Esophagus (tissue), 2 donors: ENCODE measurements at regions not wholly inside any gene's neighbourhood (a gene's known extent, or its start where the extent isn't known, plus 50 kb on each side); places are given as distances from the start of the nearest gene placed in this dataset.

Experiments
- H3K27ac ChIP-seq, 2 donors: one replicate each; pipeline ENCODE4 v1.5.1; 2013; ENCODE audit warnings: low read depth in 2 of 2, mild to moderate bottlenecking in 2 of 2, inconsistent platforms in 1 of 2, low read length in 1 of 2, moderate library complexity in 1 of 2
- H3K27me3 ChIP-seq, 2 donors: one replicate each; pipeline ENCODE4 v1.6.1; 2013; ENCODE audit warnings: low read length in 2 of 2, control low read depth in 1 of 2, mild to moderate bottlenecking in 1 of 2; ENCODE audit not compliant: insufficient read depth in 2 of 2, control insufficient read depth in 1 of 2
- H3K36me3 ChIP-seq, 2 donors: one replicate each; pipeline ENCODE4 v1.6.1; 2013; ENCODE audit warnings: low read length in 1 of 2; ENCODE audit not compliant: control insufficient read depth in 2 of 2, insufficient read depth in 2 of 2
- H3K4me1 ChIP-seq, 2 donors: one replicate each; pipeline ENCODE4 v1.6.1; 2013; ENCODE audit warnings: low read length in 1 of 2; ENCODE audit not compliant: control insufficient read depth in 2 of 2, insufficient read depth in 2 of 2
- H3K4me3 ChIP-seq, 2 donors: one replicate each; pipeline ENCODE4 v1.5.1; 2013; ENCODE audit warnings: low read length in 2 of 2, mild to moderate bottlenecking in 2 of 2, low read depth in 1 of 2, moderate library complexity in 1 of 2
- H3K9me3 ChIP-seq, 2 donors: one replicate each; pipeline ENCODE4 v1.6.1; 2013; ENCODE audit warnings: mild to moderate bottlenecking in 2 of 2, low read depth in 1 of 2, low read length in 1 of 2, moderate library complexity in 1 of 2; ENCODE audit not compliant: control insufficient read depth in 2 of 2, insufficient read depth in 1 of 2
- WGBS, 2 donors: extraction: QIAGEN DNeasy Blood & Tissue Kit; methylation state at CpG; one replicate each; pipeline ENCODE4 v1.1.7; 2013; 5-methylcytosine and 5-hydroxymethylcytosine counted together
- donor health status: healthy with polysubstance abuse.
- donor health status: Bipolar disorder and iron deficiency.

- Histone ChIP-seq H3K4me1 (no peaks in the 10 kb centered on the region), H3K27me3 (no peaks in the 10 kb centered on the region), H3K9me3 (no peaks in the 10 kb centered on the region), H3K36me3 (no peaks in the 10 kb centered on the region), H3K4me3 (no peak overlapping the region), H3K27ac (no peak overlapping the region)
- WGBS, 2 donors, result 71 to 76% methylated on average over 1 of the region's 1 CpG
Measured at GRCh38 chr10:90458571-90458970, 399.3 kb downstream of the HTR7 start.

GRCh38 chr10:90461437-90462155 lies 396.2 kb downstream of the HTR7 start:
- H3K4me1 ChIP-seq, result no peaks in the 10 kb centered on the region
- H3K27me3 ChIP-seq, result no peaks in the 10 kb centered on the region
- H3K4me3 ChIP-seq, result no peak overlapping the region
- no peaks in the 10 kb centered on the region for H3K36me3 ChIP-seq
- no peak overlapping the region for H3K27ac ChIP-seq
- 24 to 29% methylated on average over 4 of the region's 4 CpGs for WGBS, 2 donors
- H3K9me3 ChIP-seq, result no peaks in the 10 kb centered on the region

GRCh38 chr10:90462749-90463470 lies 394.9 kb downstream of the HTR7 start:
- Histone ChIP-seq H3K27ac (no peak overlapping the region), H3K27me3 (no peaks in the 10 kb centered on the region), H3K9me3 (no peaks in the 10 kb centered on the region), H3K36me3 (no peaks in the 10 kb centered on the region), H3K4me3 (no peak overlapping the region), H3K4me1 (no peaks in the 10 kb centered on the region)
- 92 to 96% methylated on average over 2 of the region's 2 CpGs for WGBS, 2 donors

GRCh38 chr10:90464329-90464728 lies 393.5 kb downstream of the HTR7 start:
- no peaks in the 10 kb centered on the region for H3K9me3 ChIP-seq
- WGBS, 2 donors, result 67 to 81% methylated on average over 1 of the region's 1 CpG
- H3K27ac ChIP-seq, result no peak overlapping the region
- no peaks in the 10 kb centered on the region for H3K4me1 ChIP-seq
- no peak overlapping the region for H3K4me3 ChIP-seq
- no peaks in the 10 kb centered on the region for H3K27me3 ChIP-seq
- H3K36me3 ChIP-seq, result no peaks in the 10 kb centered on the region

GRCh38 chr10:90470966-90471365 lies 386.9 kb downstream of the HTR7 start:
- H3K4me1 ChIP-seq, result no peaks in the 10 kb centered on the region
- H3K4me3 ChIP-seq, result no peak overlapping the region
- no peak overlapping the region for H3K27ac ChIP-seq
- 78% methylated on average over 1 of the region's 1 CpG for WGBS, 2 donors
- no peaks in the 10 kb centered on the region for H3K27me3 ChIP-seq
- H3K9me3 ChIP-seq, result no peaks in the 10 kb centered on the region
- no peaks in the 10 kb centered on the region for H3K36me3 ChIP-seq

GRCh38 chr10:90480466-90480865 lies 377.4 kb downstream of the HTR7 start:
- Histone ChIP-seq H3K9me3 (no peaks in the 10 kb centered on the region), H3K27ac (no peak overlapping the region), H3K36me3 (no peaks in the 10 kb centered on the region), H3K4me1 (no peaks in the 10 kb centered on the region), H3K4me3 (no peak overlapping the region), H3K27me3 (no peaks in the 10 kb centered on the region)

GRCh38 chr10:90481326-90481923 lies 376.4 kb downstream of the HTR7 start:
- Histone ChIP-seq H3K4me1 (no peaks in the 10 kb centered on the region), H3K36me3 (no peaks in the 10 kb centered on the region), H3K4me3 (no peak overlapping the region), H3K27me3 (no peaks in the 10 kb centered on the region), H3K9me3 (no peaks in the 10 kb centered on the region), H3K27ac (no peak overlapping the region)
- 88 to 89% methylated on average over 4 of the region's 4 CpGs for WGBS, 2 donors

GRCh38 chr10:90484518-90484917 lies 373.3 kb downstream of the HTR7 start:
- H3K27ac ChIP-seq, result no peak overlapping the region
- H3K36me3 ChIP-seq, result no peaks in the 10 kb centered on the region
- no peaks in the 10 kb centered on the region for H3K4me1 ChIP-seq
- 43 to 60% methylated on average over 3 of the region's 3 CpGs for WGBS, 2 donors
- no peak overlapping the region for H3K4me3 ChIP-seq
- H3K9me3 ChIP-seq, result no peaks in the 10 kb centered on the region
- H3K27me3 ChIP-seq, result no peaks in the 10 kb centered on the region

- no peaks in the 10 kb centered on the region for H3K27me3 ChIP-seq
- H3K36me3 ChIP-seq, result no peaks in the 10 kb centered on the region
- no peaks in the 10 kb centered on the region for H3K9me3 ChIP-seq
- no peak overlapping the region for H3K27ac ChIP-seq
- H3K4me3 ChIP-seq, result no peak overlapping the region
- 73 to 81% methylated on average over 2 of the region's 2 CpGs for WGBS, 2 donors
- H3K4me1 ChIP-seq, result no peaks in the 10 kb centered on the region
Measured at GRCh38 chr10:90494183-90494582, 363.7 kb downstream of the HTR7 start.
